GM19463 (cell line): ENCODE measurements at regions not wholly inside any gene's neighbourhood (a gene's known extent, or its start where the extent isn't known, plus 50 kb on each side); places are given as distances from the start of the nearest gene placed in this dataset.
"Not testable (repeated sequence)": the region's sequence is repeated elsewhere in the genome, so short reads cannot be mapped to it uniquely, and the experiment has no call there.

ENCODE experiments used
- ATAC-seq: cut with Tn5 transposase; IDR thresholded peaks from one replicate; pipeline ENCODE4 v1.9.1; 2021; ENCODE audit warnings: mild to moderate bottlenecking, moderate library complexity; ENCODE audit not compliant: unreplicated experiment

- no peak for ATAC-seq
Observed at GRCh38 chr12:131249246-131250027, 295.7 kb downstream of the ADGRD1 start.

DNA sequence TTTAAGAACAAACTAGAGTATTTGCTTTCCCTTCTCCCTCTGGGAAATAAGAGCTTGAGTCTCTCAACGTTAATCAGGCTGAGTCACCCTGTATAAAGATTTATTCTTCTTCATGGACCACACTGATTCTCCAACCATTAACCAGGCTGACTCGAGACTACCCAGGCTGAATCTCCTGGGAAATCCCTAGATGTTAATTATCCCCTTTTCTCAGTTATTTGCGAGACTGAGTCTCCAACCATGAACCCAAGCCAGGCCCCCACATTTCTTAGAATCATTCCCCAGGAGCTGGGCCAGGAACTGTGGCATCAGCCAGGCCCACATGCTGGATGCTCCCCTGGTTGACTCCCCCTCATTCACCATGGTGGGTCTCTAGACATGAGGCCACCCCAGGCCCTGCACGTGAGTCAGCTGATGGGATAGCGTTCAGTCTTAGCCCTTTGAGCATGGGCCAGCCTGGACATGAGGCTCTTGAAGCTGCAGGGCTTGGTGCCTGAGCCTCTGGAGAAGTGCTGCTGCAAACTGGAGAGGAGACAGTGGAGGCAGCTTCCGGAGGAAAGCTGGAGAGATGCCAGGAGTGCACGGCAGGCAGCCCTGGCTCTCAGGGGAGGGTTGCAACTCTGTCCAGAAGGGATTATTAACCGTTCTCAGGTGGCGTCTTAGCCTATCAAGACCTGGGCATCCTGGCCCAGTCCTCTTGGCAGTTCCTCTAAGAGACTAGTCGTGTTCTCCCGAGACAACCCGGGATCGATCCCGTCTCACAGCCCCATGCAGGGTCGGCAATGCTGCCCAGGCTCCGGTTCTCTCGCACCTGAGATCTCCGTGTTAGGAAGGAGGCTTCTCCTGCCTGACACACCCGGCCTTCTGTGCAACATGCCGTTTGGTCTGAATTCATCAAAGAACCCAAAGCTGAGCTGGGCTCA is 296.6 kb downstream of the ADGRD1 start:
- ATAC-seq = no peak

DNA sequence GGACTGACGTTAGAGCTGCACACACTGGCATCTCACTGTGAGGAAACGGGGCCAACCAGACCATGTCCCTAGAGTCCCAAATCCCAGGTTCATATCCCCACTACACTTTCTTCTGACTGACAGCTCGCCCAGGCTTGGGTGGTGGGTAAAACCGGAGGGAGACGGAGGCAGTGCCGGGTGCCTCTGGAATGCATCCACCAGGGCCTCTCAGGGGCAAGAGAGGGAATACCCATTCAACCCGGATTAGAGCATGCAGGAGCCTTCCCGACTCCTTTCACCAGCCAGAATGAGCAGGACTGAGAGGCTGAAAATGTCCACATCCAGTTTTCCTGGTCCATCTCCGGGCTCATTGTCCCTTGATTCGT is 297.2 kb downstream of the ADGRD1 start:
- no peak for ATAC-seq

GRCh38 chr12:131251336-131252101 is 297.8 kb downstream of the ADGRD1 start:
- no peak for ATAC-seq

- no peak for ATAC-seq
Observed at GRCh38 chr12:131253376-131254026, 299.8 kb downstream of the ADGRD1 start.

- ATAC-seq = no peak
Observed at GRCh38 chr12:131254374-131254773, 300.7 kb downstream of the ADGRD1 start.

DNA sequence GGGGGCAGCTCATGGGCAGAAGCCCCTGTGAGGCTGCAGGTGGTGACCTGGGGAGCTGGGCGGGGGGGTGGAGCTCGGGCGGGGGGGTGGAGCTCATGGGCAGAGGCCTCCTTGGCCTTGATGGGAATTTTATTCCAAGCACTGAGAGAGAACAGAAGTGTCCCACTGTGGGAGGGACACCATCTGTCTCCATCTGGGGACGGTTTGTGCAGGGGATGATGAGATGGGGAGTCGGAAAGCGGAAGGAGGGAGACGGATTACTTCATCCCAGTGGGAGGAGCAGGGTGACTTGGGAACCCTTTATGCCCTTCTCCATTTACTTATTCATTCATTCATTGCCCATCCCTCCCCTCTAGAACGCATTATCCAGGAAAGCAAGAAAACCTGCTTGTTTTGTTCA is 304.7 kb downstream of the ADGRD1 start:
- ATAC-seq = no peak

DNA sequence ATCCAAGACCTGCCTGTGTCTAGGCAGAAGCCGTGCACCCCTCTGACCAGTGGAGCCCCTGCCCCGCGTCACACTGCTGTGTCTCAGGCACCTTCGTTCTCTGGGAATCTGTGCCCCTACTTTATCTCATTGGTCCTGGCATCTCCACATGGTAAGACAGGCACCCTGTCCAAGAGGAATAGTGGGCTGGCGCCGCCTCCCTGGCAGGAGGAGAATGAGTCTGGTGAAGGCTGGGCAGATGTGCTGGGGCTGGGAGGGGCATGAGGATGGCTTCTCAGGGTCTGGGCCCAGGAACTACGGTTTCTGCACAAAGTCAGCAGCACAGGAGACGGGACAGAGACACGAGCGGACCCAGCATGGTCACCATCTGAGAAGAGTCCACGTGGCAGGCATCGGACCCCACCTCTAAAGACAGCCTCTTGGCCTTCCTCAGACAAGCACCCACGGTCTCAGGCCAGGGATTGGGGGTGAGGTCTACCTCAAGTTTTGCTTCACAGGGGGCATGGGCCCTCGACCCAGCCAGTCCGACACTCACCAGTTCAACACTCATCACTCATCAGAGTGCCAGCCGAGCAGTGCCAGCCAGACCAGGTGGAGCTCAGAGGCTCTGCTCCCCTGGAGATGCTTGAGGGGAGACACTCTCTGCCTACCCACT is 306.7 kb downstream of the ADGRD1 start:
- ATAC-seq = no peak

DNA sequence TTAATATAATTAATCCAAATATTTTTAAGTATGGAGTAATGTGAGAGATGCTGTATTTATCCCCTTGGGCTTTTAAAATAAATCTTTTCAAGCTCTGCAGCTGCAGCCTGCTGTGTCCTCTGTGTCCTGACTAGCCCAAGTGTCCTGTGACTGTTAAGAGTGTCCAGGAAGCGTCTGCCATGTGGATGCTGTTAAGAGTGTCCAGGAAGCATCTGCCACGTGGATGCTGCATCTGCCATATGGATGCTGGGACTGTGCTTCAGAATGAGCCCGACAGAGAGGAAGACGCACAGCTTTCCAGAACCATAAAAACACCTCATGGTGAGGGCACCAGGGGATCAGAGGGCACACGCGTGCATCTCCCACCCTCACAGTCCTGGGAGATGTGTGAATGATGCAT is 307.2 kb downstream of the ADGRD1 start:
- no peak for ATAC-seq

GRCh38 chr12:131261906-131262305 is 308.2 kb downstream of the ADGRD1 start:
- no peak for ATAC-seq

- ATAC-seq = no peak
Observed at GRCh38 chr12:131263626-131264025, 309.9 kb downstream of the ADGRD1 start.

- ATAC-seq = no peak
Observed at GRCh38 chr12:131264635-131265034, 310.9 kb downstream of the ADGRD1 start.

DNA sequence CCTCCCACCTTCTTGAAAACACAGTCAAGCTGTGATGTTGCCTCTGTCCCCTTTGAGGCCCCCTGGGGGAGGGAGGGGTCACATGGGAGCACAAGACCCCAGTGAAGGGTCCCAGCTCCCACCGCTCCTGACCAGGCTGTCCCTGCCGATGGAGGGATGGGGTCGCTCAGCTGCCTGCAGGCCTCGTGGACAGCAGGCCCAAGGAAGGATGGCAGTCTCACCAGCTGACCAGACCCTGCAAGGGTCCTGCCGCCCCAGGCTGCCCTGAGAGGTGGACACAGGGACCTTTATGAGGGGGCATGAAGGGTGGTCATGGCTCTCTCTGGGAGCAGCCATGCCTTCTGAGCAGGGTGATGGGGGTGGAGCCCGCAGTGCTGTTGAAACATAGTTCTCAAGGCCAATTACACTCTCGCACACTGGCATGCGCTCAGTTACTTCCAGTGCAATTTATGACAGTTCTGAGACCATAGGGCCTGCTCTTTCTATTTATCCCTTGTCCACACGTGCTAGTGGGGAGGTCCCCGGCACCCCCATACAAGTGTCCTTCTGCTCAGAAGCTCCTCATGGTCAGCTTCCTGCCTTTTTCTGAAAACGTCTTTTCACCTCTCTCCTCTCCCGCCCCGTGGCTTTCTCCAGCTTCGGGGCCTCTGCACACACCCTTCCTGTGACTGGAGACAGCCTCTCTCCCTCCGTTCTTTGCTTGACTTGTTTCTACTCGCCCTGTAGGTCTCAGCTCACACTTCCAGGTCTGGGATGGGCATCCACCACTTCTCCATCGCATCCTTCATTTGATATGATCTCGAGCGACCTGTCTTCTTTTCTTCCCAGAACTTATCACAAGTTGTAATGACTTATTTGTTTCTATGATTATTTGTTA is 313.1 kb downstream of the ADGRD1 start:
- no peak for ATAC-seq

- no peak for ATAC-seq
Observed at GRCh38 chr12:131267576-131267975, 313.9 kb downstream of the ADGRD1 start.

DNA sequence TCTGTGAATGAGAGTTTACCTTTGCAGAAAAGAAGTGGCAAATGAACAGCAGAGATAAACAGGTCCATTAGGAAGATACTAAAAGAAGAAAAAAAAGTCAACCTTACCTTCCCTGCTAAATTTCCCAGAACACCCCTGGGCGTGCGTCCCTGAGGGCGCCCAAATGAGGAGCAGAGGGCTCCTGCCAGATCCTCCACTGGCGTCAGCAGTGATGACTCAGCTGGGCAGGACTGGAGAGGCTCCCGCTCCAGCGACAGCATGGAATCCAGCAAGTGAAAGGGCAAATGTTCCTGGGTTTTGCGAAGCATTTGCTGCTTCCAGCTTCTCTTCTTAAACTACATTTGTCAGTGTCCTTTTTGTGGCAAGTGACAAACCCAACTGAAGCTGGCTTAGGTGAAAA is 314.4 kb downstream of the ADGRD1 start:
- not testable (repeated sequence) for ATAC-seq

DNA sequence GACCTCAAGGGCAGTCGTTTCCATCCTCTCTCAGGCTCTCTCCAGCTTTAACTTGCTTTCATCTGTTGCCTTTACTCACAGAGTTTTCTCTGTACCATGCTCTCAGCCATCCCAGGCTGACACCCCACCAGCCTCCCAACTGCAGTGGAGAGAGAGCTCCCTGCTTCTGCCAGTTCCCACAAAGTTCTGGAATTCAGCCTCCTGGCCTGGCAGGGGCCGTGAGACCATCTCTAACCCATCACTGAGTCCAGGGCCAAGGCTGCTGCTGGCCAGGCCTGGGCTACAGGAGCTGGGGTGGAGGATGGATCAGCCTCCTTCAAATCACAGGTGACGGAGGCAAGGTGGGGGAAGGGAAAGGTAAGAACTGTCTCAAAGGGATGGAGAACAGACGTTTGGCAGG is 314.9 kb downstream of the ADGRD1 start:
- not testable (repeated sequence) for ATAC-seq

DNA sequence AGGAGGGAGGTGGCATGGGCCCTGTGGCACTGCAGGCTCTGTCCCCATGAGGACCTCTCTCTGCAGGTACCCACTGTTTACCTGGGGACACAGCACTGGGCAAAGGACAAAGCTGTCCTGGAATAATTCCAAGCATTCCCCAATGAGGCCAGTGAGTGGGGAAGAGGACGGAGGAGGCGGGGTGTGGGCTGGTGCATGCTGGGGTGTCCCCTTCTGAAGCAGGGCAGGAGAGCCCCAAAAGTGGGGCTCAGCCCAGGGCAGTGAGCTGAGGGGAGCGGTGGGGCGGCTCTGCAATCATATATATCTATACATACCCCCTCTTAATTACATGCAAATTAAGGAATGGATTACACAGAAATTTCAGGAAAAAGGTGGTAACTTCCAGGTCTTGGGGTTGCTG is 315.8 kb downstream of the ADGRD1 start:
- ATAC-seq = no peak

- ATAC-seq = not testable (repeated sequence)
Observed at GRCh38 chr12:131269977-131270376, 316.3 kb downstream of the ADGRD1 start.

DNA sequence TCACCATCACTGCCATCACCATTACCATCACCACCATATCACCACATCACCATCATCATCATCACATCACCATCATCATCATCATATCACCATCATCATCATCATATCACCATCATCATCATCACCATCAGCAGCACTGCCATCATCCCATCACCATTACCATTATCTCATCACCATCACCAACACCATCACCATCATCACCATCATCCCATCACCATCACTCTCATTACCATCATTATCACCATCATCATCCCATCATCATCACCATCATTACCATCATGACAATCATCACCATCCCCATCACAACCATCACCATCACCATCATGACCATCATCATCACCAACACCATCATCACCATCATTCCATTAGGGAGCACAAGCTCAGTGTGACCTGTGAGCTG is 318.0 kb downstream of the ADGRD1 start:
- ATAC-seq = no peak
